DND-41 (cell line): ENCODE measurements at regions not wholly inside any gene's neighbourhood (a gene's known extent, or its start where the extent isn't known, plus 50 kb on each side); places are given as distances from the start of the nearest gene placed in this dataset.

ENCODE experiments used
- EZH2 ChIP-seq: IDR thresholded peaks from 3 replicates; pipeline ENCODE4 v1.6.1; 2012; ENCODE audit warnings: borderline replicate concordance, low read depth, mild to moderate bottlenecking, moderate library complexity, low read length, inconsistent platforms; ENCODE audit not compliant: severe bottlenecking
- TF ChIP-seq, protein P1 (sequence below): IDR thresholded peaks from 2 replicates; pipeline ENCODE4 v1.5.1; 2012; ENCODE audit warnings: borderline replicate concordance, low read length, moderate library complexity, mild to moderate bottlenecking; ENCODE audit not compliant: poor library complexity, severe bottlenecking; ENCODE audit errors: extremely low read depth

DNA sequence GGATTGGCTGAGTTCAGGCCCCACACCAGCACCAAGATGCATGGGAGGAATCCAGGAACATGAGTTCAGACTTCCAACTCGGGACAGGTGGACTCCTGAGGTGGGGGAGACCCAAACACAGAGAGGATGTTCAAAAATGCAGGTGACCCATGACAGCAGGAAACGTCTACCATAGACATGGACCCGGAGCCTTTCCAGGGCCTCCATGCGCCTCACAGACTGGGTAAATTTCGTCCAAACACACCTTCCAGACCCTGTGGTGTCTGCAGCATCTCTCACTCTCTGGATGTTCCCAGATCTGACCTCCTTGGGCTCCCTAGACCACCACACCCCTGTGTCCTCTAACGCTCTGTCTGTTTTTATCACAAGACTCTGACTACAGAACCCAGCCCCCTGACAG, 87.7 kb downstream of the PXDC1 start:
- no peak for TF ChIP-seq EZH2
- TF ChIP-seq, protein P1, sequence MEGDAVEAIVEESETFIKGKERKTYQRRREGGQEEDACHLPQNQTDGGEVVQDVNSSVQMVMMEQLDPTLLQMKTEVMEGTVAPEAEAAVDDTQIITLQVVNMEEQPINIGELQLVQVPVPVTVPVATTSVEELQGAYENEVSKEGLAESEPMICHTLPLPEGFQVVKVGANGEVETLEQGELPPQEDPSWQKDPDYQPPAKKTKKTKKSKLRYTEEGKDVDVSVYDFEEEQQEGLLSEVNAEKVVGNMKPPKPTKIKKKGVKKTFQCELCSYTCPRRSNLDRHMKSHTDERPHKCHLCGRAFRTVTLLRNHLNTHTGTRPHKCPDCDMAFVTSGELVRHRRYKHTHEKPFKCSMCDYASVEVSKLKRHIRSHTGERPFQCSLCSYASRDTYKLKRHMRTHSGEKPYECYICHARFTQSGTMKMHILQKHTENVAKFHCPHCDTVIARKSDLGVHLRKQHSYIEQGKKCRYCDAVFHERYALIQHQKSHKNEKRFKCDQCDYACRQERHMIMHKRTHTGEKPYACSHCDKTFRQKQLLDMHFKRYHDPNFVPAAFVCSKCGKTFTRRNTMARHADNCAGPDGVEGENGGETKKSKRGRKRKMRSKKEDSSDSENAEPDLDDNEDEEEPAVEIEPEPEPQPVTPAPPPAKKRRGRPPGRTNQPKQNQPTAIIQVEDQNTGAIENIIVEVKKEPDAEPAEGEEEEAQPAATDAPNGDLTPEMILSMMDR, result no peak
